NCI-H2107 (cell line): ENCODE measurements at regions not wholly inside any gene's neighbourhood (a gene's known extent, or its start where the extent isn't known, plus 50 kb on each side); places are given as distances from the start of the nearest gene placed in this dataset.

Source experiments
- DNase-seq: peaks from one replicate; lab custom pipeline; 2025; lab: John Stamatoyannopoulos, UW

GRCh38 chr2:117645458-117645857, 169.0 kb upstream of the DDX18 start:
- no peak for DNase-seq

DNA sequence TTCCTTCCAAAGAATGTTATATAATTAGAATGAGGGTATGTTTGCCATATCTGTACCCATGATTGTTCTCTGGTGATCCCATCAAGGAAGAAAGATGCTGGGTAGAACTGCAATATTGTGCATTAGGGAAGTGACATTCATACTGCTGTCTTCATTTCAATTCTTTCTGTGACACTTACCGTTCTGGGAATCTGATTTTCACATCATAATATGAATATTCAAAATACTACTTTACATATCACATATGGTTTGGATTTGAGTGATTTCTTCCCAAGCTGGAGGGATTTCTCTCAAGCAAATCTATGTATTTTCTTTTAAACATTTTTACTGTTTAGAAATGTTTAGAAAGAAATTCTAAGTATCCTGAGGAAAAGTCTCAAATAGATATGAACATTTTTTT, 168.4 kb upstream of the DDX18 start:
- no peak for DNase-seq

DNA sequence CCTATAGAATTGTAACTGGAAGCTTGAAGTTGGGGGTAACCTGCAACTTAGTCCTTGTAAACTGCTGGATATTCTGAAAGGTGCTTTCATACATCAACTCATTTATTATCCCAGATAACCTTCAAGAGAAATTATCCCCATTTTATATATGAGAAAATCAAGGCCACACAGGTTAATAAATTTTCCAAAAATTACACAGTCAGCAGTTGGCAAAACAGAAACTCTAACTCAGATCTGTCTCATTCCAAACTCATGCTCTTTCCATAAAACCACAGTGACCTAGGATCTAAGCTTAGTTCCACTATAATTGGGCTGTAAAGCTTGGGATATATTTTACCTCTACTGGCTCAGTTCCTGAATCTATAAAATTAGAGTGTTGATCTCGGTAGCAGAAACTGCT, 167.6 kb upstream of the DDX18 start:
- DNase-seq, result no peak

GRCh38 chr2:117656546-117656945, 157.9 kb upstream of the DDX18 start:
- no peak for DNase-seq

DNA sequence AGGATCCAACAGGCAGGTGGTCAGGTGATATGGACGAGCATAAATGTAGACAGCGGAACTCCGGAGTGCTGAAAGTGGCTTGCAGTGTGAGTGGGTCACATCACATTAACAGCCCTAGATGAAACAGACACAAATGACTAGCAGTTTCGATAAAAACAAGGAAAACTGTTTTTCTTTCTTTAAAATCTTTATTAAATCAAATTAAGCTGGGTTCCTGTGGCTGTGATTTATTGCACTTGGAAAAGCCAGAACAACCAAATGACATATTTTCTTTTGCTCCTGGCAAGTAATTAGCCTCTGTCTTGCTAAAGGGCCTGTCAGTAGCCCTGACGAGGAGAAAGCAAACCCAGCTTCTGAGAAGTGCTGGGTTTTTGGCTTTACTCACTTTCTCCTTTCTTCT, 152.9 kb upstream of the DDX18 start:
- DNase-seq, result no peak

DNA sequence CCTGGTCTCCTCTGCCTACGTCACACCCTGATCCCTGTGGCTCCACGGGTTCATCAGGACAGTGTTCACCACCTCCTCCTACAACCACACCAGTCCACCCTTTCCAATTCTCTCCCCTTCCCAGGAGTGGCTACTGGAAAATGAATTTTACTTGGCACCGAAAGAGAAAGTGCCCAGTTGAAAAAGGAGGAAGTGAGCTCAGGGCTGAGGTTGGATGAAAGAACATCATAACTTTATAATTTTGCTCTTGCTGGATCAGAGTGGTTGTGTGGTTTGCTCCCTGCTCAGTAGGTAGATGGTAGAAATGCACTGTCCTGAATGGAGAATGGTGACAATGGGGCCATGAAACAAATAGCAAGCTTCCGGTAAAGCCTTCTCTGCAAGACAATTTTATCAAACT, 140.3 kb upstream of the DDX18 start:
- DNase-seq, result no peak

DNA sequence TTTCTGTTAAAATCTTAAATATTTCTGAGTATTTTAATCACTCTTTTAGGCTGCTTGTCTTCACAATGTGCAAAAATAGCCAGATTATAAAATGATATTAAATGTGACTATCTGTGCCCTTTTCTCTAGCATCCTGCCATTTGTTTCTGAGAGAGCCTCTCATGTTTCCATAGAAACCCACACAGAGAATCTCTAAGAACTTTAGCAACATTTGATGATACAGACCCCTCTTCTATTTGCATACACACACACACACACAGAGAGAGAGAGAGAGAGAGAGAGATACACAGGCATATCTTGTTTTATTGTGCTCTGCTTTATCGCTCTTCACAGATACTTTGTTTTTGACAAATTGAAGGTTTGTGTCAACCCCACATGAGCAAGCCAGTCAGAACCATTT, 134.5 kb upstream of the DDX18 start:
- DNase-seq, result no peak

DNA sequence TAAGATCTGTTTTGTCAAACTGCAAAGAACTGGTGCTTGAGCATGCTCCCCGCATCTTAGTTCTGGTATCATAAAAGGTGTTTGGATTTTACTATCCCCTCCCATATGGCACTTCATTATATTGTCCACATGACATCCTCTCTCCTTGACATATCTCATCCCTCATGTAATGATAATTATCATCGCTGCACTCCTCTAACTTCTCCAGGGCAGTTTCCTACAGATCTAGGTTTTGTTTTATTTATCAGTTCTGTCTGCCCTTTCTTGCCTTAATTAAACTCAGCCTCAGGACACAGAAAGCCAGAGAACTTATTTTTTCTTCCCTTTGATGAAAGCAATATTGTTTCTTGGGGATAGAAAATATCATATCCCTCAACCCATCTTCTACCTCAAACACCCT, 129.6 kb upstream of the DDX18 start:
- no peak for DNase-seq

DNA sequence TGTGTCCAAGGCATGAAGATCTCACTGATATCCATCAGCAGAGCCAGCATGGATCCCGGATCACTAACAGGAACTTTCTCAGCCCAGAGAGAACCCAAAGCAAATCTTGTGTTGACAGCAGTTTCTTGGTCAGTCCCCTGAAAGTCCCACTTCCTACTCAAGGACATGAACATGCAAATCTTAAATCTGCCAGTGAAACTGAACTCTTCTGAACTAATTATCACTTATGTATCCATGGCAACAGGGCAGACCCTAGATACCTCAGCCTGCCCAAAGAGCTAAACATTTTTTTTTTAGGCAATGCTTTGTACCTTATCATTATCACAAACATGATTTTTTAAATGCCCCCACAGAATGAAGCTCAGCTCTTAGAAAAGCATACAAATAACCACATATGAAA, 127.8 kb upstream of the DDX18 start:
- no peak for DNase-seq

DNA sequence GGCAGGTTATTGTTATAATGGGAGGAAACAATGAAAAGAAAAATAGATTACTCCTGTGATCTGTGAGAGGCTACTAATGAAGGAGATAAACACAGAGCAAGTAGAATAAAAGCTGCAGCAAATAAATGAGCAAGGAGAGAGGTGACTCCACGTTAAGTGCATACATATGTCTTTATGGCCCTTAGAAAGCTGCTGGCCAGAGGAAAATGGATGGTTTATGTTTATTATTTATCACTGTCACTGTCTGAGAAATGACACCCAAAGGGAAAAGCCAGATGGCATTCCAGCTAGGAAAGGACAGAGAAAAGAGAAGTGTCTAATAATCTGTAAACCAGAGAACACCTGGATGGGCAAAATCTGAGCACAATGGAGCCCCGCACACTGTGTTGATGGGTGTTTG, 122.9 kb upstream of the DDX18 start:
- no peak for DNase-seq

DNA sequence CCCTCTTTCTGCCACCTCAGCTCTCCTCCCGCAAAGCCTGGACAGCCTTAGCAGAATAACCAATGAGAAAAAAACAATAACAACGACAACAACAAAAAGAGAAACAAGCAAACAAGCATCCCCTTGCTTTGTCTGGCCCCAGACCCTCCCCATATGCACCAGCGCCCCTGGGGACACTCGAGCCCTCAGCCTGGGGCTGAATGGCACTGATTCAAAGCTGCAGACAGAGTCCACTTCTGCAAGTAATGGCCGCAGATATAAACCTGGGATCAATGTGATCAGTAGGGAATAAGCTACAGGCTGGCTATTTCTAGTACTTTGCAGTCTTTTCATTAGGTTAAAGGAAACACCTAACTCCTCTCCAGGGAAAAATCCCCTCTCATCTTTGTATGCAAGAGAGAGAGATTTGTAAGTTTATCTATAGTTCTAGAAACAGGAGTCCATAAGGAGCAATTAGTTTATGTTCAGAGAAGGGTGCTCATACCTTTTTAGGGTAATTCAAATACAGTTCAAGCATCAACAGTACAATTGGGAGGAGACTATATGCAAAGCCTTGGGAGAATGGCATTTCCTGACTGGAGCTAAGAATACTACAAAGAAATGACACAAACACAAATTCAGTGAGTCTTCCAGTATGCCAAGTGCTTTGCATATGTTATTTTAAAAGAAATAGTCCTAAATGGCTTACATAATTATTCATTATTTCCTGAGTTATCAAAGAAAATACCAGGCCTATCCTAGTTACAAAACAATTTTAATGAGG, 122.3 kb upstream of the DDX18 start:
- no peak for DNase-seq

- DNase-seq, result no peak
These were observed 121.3 kb upstream of the DDX18 start for GRCh38 chr2:117693154-117693553.

GRCh38 chr2:117693651-117694050, 120.8 kb upstream of the DDX18 start:
- no peak for DNase-seq

DNA sequence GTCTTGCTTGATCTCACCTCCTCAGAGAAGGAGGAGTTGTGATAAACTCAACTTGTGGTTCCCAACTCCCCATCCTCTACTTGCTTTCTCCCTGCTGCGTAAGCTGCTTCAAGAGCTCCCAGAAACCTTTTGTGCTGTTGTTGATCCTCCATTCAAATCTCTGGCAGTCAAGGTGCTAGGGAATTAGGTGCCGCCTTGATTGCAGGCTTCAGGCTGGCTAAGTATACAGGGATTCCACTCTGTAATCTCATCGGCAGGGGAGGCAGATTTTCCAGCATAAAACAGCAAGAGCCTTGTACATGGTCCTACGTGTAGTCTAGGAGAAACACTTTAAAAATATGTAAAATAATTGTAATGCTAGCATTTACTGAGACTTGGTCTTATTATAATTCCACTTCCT, 116.2 kb upstream of the DDX18 start:
- DNase-seq, result no peak

- DNase-seq, result no peak
These were observed 115.7 kb upstream of the DDX18 start for GRCh38 chr2:117698819-117699218.

- no peak for DNase-seq
These were observed 114.0 kb upstream of the DDX18 start for GRCh38 chr2:117700471-117700870.

DNA sequence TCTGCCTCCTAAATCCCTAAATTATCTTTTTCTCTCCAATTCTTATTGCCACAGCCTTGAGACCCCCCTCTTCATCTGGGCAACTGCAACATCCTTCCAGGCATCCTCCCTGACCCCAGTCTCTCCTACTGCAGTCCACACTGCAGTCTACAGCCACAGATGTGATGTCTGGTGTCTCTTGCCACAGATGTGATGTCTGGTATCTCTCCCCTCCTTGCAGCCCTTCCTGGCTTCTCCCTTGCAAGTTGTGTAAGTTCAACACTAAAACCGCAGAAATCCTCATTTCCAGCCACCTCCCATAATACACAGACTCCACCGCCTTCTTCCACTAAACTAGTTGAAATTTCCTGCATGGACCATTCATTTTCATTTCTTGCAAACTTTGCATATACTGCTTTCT, 113.1 kb upstream of the DDX18 start:
- DNase-seq, result no peak

DNA sequence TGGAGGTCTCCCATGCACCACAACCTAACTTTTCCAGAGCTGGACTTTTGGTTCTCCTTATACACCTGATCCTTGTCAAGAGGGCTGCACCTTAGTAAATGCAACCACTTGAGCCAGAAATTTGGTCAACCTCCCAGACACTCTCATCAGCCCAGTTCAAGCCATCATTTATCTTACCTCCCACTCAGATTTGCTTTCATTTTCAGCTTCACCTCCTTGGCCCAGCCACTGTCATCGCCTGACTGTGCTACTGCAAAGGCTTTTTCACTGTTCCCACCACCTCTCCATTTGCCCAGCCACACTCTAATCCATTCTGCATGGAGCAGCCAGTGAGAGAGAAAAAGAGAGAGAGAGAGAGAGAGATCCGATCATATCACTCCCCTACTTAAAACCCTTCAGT, 112.4 kb upstream of the DDX18 start:
- DNase-seq, result no peak

DNA sequence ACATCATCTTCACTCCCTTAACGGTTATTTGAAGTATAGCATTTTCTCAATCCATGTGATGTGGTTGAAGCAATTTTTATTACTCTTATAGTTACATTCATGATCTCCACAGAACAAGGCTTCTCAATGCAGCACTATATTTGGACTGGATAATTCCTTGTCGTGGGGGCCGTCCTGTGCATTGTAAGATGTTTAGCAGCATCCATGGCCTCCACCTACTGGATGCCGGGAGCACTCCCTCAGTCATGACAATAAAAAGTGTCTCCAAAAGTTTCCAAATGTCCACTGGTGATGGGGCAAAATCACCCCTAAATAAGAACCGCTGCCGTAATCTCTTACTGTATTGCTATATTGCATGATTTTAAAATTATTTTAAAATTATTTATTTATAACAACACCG, 110.6 kb upstream of the DDX18 start:
- DNase-seq, result no peak

DNA sequence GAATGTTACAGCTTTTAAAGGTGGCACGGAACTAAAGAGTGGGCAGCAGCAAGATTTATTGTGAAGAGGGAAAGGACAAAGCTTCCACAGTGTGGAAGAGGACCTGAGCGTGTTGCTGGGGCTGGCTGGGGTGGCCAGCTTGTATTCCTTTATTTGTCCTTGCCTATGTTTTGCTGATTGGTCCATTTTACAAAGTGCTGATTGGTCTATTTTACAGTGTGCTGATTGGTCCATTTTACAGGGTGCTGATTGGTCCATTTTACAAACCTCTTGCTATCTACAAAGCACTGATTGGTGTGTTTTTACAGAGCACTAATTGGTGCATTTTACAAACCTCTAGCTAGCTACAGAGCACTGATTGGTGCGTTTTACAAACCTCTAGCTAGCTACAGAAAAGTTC, 109.7 kb upstream of the DDX18 start:
- DNase-seq, result no peak

- no peak for DNase-seq
These were observed 106.6 kb upstream of the DDX18 start for GRCh38 chr2:117707874-117708273.

- no peak for DNase-seq
These were observed 101.8 kb upstream of the DDX18 start for GRCh38 chr2:117712684-117713083.

DNA sequence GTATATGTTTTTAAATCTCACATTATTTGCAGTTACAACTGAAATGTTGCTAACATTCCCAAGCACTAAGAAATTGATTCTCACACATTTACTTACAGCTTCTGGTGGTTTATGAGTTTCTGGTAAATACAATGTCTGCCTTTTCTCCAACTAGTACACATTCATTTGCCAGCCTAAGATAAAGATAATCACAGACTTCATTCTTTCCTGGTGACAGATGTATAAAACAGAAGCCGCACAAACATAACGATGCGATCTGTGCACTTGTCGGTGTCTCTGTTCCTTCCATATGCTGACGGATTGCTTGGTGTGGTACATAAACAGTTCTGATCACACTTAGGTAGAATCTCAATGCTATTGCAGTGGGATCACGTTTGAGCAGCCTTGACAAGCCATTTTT, 100.4 kb upstream of the DDX18 start:
- DNase-seq, result no peak

GRCh38 chr2:117714745-117715417, 99.6 kb upstream of the DDX18 start:
- DNase-seq, result no peak
